ENCODE measurements at regions not wholly inside any gene's neighbourhood (a gene's known extent, or its start where the extent isn't known, plus 50 kb on each side); places are given as distances from the start of the nearest gene placed in this dataset.

GRCh38 chr1:234932106-234932505 lies 196.5 kb downstream of the TOMM20 start:
- no peak for DNase-seq

- DNase-seq, result no peak
These were observed 197.1 kb downstream of the TOMM20 start for GRCh38 chr1:234931404-234931973.

DNA sequence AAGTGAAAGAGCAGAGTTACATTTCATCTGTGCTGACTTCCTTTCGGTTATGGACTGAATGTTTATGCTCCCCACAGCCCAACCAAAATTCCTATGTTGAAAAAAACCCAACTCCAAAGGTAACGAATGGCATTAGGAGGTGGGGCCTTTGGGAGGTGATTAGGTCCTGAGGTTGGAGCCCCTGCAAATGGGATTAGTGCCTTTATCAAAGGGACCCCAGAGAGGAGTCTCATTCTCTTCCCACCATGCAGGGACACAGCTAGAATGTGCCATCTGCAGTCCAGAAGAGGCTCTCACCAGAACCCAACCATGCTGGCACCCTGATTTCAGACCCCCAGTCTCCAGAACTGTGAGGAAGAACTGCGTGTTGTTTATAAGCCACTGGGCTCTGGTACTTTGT lies 199.3 kb downstream of the TOMM20 start:
- no peak for DNase-seq

DNA sequence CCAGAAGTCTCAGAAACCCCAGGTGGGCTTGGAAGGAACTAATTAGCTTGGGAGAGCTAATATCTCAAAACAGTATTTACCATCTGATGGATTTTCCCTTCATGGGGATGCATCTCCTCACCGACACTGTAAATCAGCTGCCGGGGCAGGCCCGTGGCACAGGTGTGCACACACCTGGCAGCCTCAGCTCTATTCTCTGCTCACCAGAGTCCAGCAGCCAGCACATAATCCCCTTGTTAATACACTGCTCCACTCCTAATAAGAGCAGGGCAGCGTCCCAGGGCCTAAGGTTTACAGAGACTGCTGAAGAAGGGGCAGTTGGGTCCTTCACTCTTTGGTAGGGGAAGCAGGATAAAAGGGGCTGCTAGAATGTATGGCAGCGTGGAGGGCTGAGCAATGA lies 200.0 kb downstream of the TOMM20 start:
- no peak for DNase-seq

DNA sequence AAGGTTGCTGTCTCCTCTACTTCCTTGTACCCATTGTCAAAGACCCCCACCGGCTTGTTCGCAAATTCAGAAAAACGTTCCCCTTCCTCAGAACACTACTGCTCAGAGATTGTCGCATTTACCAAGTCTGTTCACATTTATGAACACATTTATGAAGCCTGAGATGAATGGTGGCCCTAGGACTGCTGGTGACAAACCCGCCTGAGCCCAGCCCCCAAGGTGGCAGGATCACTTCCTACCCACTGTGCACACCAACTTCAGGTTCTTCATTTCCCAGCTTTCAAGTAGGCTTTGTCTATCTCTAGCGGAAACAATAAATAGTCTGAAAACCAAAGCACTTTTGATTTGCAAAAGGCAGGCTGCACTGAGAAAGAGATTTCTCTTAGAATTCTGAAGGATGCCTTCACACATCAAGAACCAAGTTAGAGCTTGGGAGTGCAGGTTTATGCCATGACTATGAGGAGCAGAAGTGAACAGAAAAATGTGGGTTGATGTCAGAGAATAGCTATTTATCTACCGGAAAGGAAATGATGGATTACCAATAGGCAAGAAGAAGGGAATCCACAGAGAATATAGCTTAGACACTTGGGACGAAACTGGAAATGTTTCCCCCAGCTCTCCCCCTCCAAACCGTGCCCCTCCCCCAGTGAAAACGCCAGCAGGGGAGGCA lies 200.5 kb downstream of the TOMM20 start:
- DNase-seq, result peak; percentile 68

DNA sequence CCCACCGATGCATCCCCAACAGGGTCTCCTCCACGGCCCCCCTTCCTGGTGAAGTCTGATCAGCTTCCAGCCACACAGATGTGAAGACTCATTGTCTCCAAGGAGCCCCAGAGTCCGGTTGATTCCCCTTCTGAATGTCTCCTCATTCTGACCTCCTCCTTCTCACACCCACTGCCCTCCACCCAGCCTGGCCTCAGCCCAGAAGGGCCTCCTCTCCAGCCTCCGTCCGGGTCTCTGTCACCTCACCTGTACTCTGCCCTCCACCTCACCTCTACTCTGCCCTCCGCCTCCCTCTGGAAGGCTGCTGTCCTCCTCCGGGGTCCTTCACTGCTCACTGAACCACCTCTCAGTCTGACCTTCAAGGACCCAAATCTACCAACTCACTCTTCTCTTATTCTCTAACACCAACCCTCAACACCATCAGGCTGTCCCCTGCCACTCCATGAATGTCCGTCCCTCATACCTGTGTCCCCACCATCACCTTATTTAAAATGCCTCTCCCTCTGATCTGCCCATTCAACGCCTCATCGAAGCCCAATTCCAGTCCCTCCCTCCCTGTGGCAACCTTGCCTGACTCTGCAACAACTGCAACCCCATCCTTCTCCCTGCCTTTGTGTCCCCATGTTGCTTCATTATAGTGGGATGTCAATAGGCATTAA lies 201.2 kb downstream of the TOMM20 start:
- DNase-seq, result no peak

DNA sequence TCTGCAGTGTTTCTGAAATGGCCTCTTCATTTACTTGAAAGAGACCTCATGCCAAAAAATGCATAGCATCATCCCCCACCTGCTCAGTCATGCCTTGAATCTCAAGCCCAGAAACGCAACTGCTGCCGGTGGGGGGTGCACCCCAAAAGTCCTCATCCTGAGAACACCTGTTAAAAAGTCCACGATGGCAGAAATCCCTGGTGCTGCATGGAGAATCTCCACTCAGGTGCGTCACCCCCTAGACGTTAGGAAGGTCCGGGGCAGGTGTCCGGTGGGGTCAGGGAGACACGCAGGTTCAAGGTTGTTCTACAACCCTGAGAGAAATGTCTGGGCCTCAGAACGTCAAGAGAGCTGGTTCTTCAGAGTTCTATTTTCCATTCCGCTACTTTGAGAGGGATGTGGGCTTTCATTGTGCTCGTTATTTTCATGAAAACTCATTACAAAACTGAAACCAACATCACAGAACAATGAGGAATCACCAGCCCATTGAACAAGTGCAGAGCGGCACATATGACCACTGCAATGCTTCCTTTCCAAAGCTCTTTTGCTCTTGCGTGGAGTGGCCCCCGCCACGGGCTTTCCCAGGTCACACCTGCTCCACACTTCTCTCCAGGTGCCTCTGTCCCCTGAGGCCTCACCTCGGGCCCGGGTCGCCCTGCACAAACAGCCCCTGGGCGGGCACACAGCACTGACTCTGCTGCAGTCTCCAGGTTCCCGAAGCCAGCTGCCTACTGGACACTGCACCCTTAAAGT lies 201.9 kb downstream of the TOMM20 start:
- peak; percentile 31 for DNase-seq

GRCh38 chr1:234926264-234926558 lies 202.4 kb downstream of the TOMM20 start:
- no peak for DNase-seq

DNA sequence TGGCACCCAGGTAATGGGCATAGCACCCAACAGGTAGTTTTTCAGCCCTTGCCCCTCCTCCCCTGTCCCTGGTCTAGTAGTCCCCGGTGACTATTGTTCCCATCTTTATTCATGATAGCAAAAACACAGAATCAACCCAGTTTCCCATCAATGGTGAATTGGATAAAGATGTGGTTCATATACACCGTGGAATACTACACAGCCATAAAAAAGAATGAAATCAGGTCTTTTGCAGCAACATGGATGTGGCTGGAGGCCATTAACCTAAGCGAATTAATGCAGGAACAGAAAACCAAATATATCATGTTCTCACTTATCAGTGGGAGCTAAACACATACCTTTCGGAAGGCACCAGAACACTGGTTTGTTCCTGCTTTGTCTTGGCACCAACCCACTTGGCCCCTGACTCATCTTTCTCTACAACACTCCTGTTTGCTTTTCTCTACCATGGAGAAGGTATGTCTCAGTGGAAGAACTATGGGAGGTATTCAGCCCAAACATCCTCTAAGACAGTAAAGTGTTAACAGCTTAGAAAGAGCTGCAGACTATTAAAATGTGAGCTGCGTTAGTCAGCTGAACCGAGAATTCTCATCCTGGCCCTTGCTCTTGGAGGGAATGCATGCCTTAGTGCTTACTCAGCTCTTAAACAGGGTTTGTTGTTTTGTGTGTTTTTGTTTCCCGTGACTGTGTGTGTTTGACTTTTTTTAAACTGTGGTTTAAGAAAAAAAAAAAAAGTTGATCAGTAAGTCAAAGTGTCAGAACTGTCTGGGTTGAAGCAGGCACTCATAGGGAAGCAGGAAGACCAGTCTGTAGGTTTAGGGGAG lies 203.0 kb downstream of the TOMM20 start:
- DNase-seq, result peak; percentile 51

GRCh38 chr1:234924450-234925355 lies 203.9 kb downstream of the TOMM20 start:
- DNase-seq, result peak; percentile 52

GRCh38 chr1:234923626-234924025 lies 205.0 kb downstream of the TOMM20 start:
- DNase-seq, result no peak

- DNase-seq, result no peak
These were observed 205.7 kb downstream of the TOMM20 start for GRCh38 chr1:234922987-234923386.

GRCh38 chr1:234921266-234922062 lies 207.2 kb downstream of the TOMM20 start:
- no peak for DNase-seq

GRCh38 chr1:234920843-234921140 lies 207.8 kb downstream of the TOMM20 start:
- no peak for DNase-seq

GRCh38 chr1:234920136-234920842 lies 208.3 kb downstream of the TOMM20 start:
- DNase-seq, result no peak

- no peak for DNase-seq
These were observed 209.5 kb downstream of the TOMM20 start for GRCh38 chr1:234918961-234919761.

- DNase-seq, result no peak
These were observed 210.3 kb downstream of the TOMM20 start for GRCh38 chr1:234918181-234918841.

- DNase-seq, result no peak
These were observed 211.0 kb downstream of the TOMM20 start for GRCh38 chr1:234917495-234918180.

All from CD4-positive, alpha-beta T cell treated with Interleukin-17A for 4 hours (primary cell).